ENCODE measurements at regions not wholly inside any gene's neighbourhood (a gene's known extent, or its start where the extent isn't known, plus 50 kb on each side); places are given as distances from the start of the nearest gene placed in this dataset.

DNA sequence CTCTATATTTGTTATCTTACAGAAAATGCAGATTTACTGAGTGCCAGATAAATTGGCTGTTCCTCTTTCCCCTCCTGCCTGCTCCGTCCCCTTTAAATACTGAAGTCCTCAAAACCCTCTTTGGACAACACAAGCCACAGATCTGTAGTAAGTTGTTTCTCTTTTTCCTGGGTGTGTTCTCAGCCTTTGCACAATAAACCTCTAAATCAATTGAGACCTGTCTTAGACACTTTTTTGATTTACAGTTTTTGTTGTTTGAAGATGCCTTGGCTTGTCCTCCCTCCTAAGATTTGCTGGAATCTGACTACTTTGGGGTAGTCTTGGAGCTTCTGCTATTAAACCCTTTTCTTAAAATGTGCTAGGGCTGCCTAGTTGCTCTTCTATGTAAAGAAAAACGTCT lies 60.9 kb upstream of the EIF2S2 start:
- dilution Hi-C loops (cut with HindIII; ENCODE audit: low sequenced_read_pairs, unreplicated experiment), result no loop called here
- POLR2A ChIA-PET (ENCODE audit: unreplicated experiment), result no interaction called here
- WGBS, 2 experiments (ENCODE audit: extremely low coverage in 2 of 2, insufficient read length in 1 of 2), result no CpG with 5 or more reads among the region's 2 CpGs

More for the DNA sequence above, 60.9 kb upstream of the EIF2S2 start:
- Histone ChIP-seq H3K27ac (ENCODE audit: insufficient read depth, low read length) (no peak overlapping the region), H3K4me3 (ENCODE audit: insufficient read depth, low read depth, low read length) (no peak overlapping the region), H3K27me3 (ENCODE audit: control insufficient read depth, insufficient read depth, low read length) (peaks cover 21% of the 10 kb centered on the region), H3K9me1 (ENCODE audit: insufficient read depth, low read length) (no peaks in the 10 kb centered on the region), H2BK120ac (ENCODE audit: low read depth, low read length) (no peak overlapping the region), H3K9me3 (ENCODE audit: control insufficient read depth, insufficient read depth, low read length) (no peaks in the 10 kb centered on the region), H2AK5ac (ENCODE audit: low read depth, low read length) (no peak overlapping the region), H3K4me1 (ENCODE audit: control insufficient read depth, insufficient read depth, low read length) (no peaks in the 10 kb centered on the region), H3K36me3 (ENCODE audit: control insufficient read depth, insufficient read depth, low read length) (no peaks in the 10 kb centered on the region), H3K4me2 (ENCODE audit: low read depth, low read length) (no peak overlapping the region), H3K4ac (ENCODE audit: low read depth, low read length) (no peak overlapping the region), H4K20me1 (ENCODE audit: insufficient read depth, low read length) (no peaks in the 10 kb centered on the region), H4K8ac (ENCODE audit: low read depth in 2 of 2, low read length in 2 of 2) (no peak overlapping the region), H3K9ac (ENCODE audit: low read depth, low read length) (no peak overlapping the region), H3K18ac (ENCODE audit: low read depth, low read length) (no peak overlapping the region), H2AK9ac (replicated peaks; ENCODE audit: low read depth, low read length, poor library complexity) (no peak overlapping the region), H3K56ac (ENCODE audit: extremely low read depth, insufficient read depth, low read length) (no peak overlapping the region), H2BK15ac (ENCODE audit: low read depth, low read length) (no peak overlapping the region), H2BK5ac (ENCODE audit: low read depth, low read length, poor library complexity, severe bottlenecking) (no peak overlapping the region), H4K5ac (ENCODE audit: low read depth, low read length) (no peak overlapping the region), H4K91ac (ENCODE audit: insufficient read depth, low read depth, low read length) (no peak overlapping the region), H3K23ac (ENCODE audit: low read depth, low read length) (no peak overlapping the region), H2AFZ (replicated peaks; ENCODE audit: low read length, poor library complexity) (no peak overlapping the region), H2BK20ac (ENCODE audit: low read depth, low read length) (no peak overlapping the region), H3K14ac (replicated peaks; ENCODE audit: low read depth, low read length) (no peak overlapping the region), H3K79me1 (ENCODE audit: low read depth in 1 of 2, low read length in 2 of 2) (no peaks in the 10 kb centered on the region)
- CTCF ChIA-PET, result no interaction called here
- in situ Hi-C loops (cut with MboI; ENCODE audit: low sequenced_read_pairs), result no loop called here
- ATAC-seq (ENCODE audit: low read depth) (no peak), DNase-seq (no peak)
- TF ChIP-seq, protein P1, sequence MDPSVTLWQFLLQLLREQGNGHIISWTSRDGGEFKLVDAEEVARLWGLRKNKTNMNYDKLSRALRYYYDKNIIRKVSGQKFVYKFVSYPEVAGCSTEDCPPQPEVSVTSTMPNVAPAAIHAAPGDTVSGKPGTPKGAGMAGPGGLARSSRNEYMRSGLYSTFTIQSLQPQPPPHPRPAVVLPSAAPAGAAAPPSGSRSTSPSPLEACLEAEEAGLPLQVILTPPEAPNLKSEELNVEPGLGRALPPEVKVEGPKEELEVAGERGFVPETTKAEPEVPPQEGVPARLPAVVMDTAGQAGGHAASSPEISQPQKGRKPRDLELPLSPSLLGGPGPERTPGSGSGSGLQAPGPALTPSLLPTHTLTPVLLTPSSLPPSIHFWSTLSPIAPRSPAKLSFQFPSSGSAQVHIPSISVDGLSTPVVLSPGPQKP (IDR thresholded peaks at IDR 0.05; ENCODE audit: borderline replicate concordance, low read depth, low read length), result no peak
- no TSS peak for BruUV-seq (replicated peaks)
- intact Hi-C loops (cut with micrococcal nuclease), result no loop called here

Measured in IMR-90 (cell line).